ENCODE measurements at regions not wholly inside any gene's neighbourhood (a gene's known extent, or its start where the extent isn't known, plus 50 kb on each side); places are given as distances from the start of the nearest gene placed in this dataset.
A peak's percentile ranks its signal among the peaks of the same experiment; 100 is the strongest.
"Not testable (repeated sequence)": the region's sequence is repeated elsewhere in the genome, so short reads cannot be mapped to it uniquely, and the experiment has no call there.

- DNase-seq: no peak
These were observed 93.1 kb upstream of the HIF1A start for GRCh38 chr14:61602003-61602732.

- DNase-seq: no peak
These were observed 92.6 kb upstream of the HIF1A start for GRCh38 chr14:61602733-61603077.

GRCh38 chr14:61603736-61604135 is 91.6 kb upstream of the HIF1A start:
- DNase-seq: no peak

GRCh38 chr14:61607570-61608244 is 87.6 kb upstream of the HIF1A start:
- peak; percentile 68 for DNase-seq

GRCh38 chr14:61608245-61609165 is 86.8 kb upstream of the HIF1A start:
- DNase-seq: peak; percentile 53

- DNase-seq: peak; percentile 39
These were observed 86.0 kb upstream of the HIF1A start for GRCh38 chr14:61609191-61609843.

GRCh38 chr14:61609884-61610283 is 85.4 kb upstream of the HIF1A start:
- no peak for DNase-seq

- DNase-seq: no peak
These were observed 84.4 kb upstream of the HIF1A start for GRCh38 chr14:61610900-61611299.

- DNase-seq: no peak
These were observed 83.3 kb upstream of the HIF1A start for GRCh38 chr14:61611880-61612630.

- not testable (repeated sequence) for DNase-seq
These were observed 82.3 kb upstream of the HIF1A start for GRCh38 chr14:61613006-61613405.

GRCh38 chr14:61614693-61615092 is 80.6 kb upstream of the HIF1A start:
- DNase-seq: no peak

- no peak for DNase-seq
These were observed 79.4 kb upstream of the HIF1A start for GRCh38 chr14:61615743-61616523.

- no peak for DNase-seq
These were observed 78.7 kb upstream of the HIF1A start for GRCh38 chr14:61616524-61617185.

- DNase-seq: no peak
These were observed 76.9 kb upstream of the HIF1A start for GRCh38 chr14:61618448-61618847.

GRCh38 chr14:61619494-61619893 is 75.8 kb upstream of the HIF1A start:
- DNase-seq: no peak

- peak; percentile 27 for DNase-seq
These were observed 75.0 kb upstream of the HIF1A start for GRCh38 chr14:61620130-61620946.

- no peak for DNase-seq
These were observed 73.9 kb upstream of the HIF1A start for GRCh38 chr14:61621444-61621843.

GRCh38 chr14:61622051-61622450 is 73.3 kb upstream of the HIF1A start:
- no peak for DNase-seq

GRCh38 chr14:61623927-61624326 is 71.4 kb upstream of the HIF1A start:
- DNase-seq: no peak

GRCh38 chr14:61625165-61625564 is 70.1 kb upstream of the HIF1A start:
- no peak for DNase-seq
